ENCODE measurements at regions not wholly inside any gene's neighbourhood (a gene's known extent, or its start where the extent isn't known, plus 50 kb on each side); places are given as distances from the start of the nearest gene placed in this dataset.

GRCh38 chr7:118298771-118299170 is 74.3 kb downstream of the ANKRD7 start:
- DNase-seq, result no peak

- no peak for DNase-seq
Observed at GRCh38 chr7:118300177-118300576, 75.7 kb downstream of the ANKRD7 start.

GRCh38 chr7:118304100-118304499 is 79.6 kb downstream of the ANKRD7 start:
- no peak for DNase-seq

- no peak for DNase-seq
Observed at GRCh38 chr7:118305671-118306070, 81.2 kb downstream of the ANKRD7 start.

GRCh38 chr7:118306771-118307170 is 82.3 kb downstream of the ANKRD7 start:
- no peak for DNase-seq

- no peak for DNase-seq
Observed at GRCh38 chr7:118311121-118311836, 86.8 kb downstream of the ANKRD7 start.

- no peak for DNase-seq
Observed at GRCh38 chr7:118312051-118312450, 87.5 kb downstream of the ANKRD7 start.

GRCh38 chr7:118312966-118313365 is 88.5 kb downstream of the ANKRD7 start:
- DNase-seq, result no peak

GRCh38 chr7:118324790-118325449 is 100.4 kb downstream of the ANKRD7 start:
- DNase-seq, result no peak

GRCh38 chr7:118325450-118325808 is 100.9 kb downstream of the ANKRD7 start:
- no peak for DNase-seq

GRCh38 chr7:118327174-118327573 is 102.7 kb downstream of the ANKRD7 start:
- no peak for DNase-seq

GRCh38 chr7:118328505-118329211 is 104.2 kb downstream of the ANKRD7 start:
- no peak for DNase-seq

GRCh38 chr7:118330388-118330787 is 105.9 kb downstream of the ANKRD7 start:
- no peak for DNase-seq

- DNase-seq, result no peak
Observed at GRCh38 chr7:118346748-118347147, 122.2 kb downstream of the ANKRD7 start.

GRCh38 chr7:118349604-118350003 is 125.1 kb downstream of the ANKRD7 start:
- no peak for DNase-seq

- DNase-seq, result no peak
Observed at GRCh38 chr7:118350260-118350659, 125.8 kb downstream of the ANKRD7 start.

GRCh38 chr7:118352867-118353453 is 128.5 kb downstream of the ANKRD7 start:
- DNase-seq, result no peak

GRCh38 chr7:118366363-118366762 is 141.9 kb downstream of the ANKRD7 start:
- DNase-seq, result no peak

- no peak for DNase-seq
Observed at GRCh38 chr7:118368958-118369357, 144.5 kb downstream of the ANKRD7 start.

GRCh38 chr7:118369987-118370386 is 145.5 kb downstream of the ANKRD7 start:
- DNase-seq, result no peak

GRCh38 chr7:118372530-118372929 is 148.0 kb downstream of the ANKRD7 start:
- DNase-seq, result no peak

- DNase-seq, result no peak
Observed at GRCh38 chr7:118389629-118390028, 165.1 kb downstream of the ANKRD7 start.

- DNase-seq, result no peak
Observed at GRCh38 chr7:118404211-118404610, 179.7 kb downstream of the ANKRD7 start.

- DNase-seq, result no peak
Observed at GRCh38 chr7:118418433-118418832, 193.9 kb downstream of the ANKRD7 start.

All from left hindlimb (tissue), 1 donor.